PC-3 (cell line): ENCODE measurements at regions not wholly inside any gene's neighbourhood (a gene's known extent, or its start where the extent isn't known, plus 50 kb on each side); places are given as distances from the start of the nearest gene placed in this dataset.

Experiments used
- ATAC-seq: fragments of 200-7000 bp; cut with Tn5 transposase; 2 replicates; pipeline ENCODE4 v1.9.1; 2020; ENCODE audit warnings: mild to moderate bottlenecking, moderate library complexity
- BruUV-seq: library from RNA; stranded (reverse); fragments of 400-500 nt; replicated peaks from 2 replicates; lab custom pipeline; 2021; lab: Mats Ljungman, UMichigan
- CTCF ChIA-PET: fragments of 300-600 bp; sonication (Branson Sonifier 250); formaldehyde crosslinking; loops from one replicate; lab custom pipeline; 2022; ENCODE audit warnings: antibody characterized with exemption; lab: Charles Lee
- POLR2A ChIA-PET: fragments of 300-600 bp; sonication (Branson Sonifier 250); formaldehyde crosslinking; loops from one replicate; lab custom pipeline; 2022; ENCODE audit warnings: antibody characterized with exemption; ENCODE audit not compliant: unreplicated experiment; lab: Charles Lee
- DNase-seq: peaks from one replicate; pipeline ENCODE4 v3.0.0-alpha.2; 2015
- H2AFZ ChIP-seq: fragments of 300-600 bp; sonication (generic); 2 replicates; pipeline ENCODE4 v1.6.0; 2016; ENCODE audit warnings: antibody characterized with exemption, low read length
- H3F3A ChIP-seq: fragments of 300-600 bp; sonication (generic); one replicate; pipeline ENCODE4 v1.6.0; 2017; ENCODE audit warnings: antibody characterized with exemption, low read length, control low read depth, mild to moderate bottlenecking; ENCODE audit not compliant: unreplicated experiment
- H3K27ac ChIP-seq: fragments of 300-600 bp; sonication (generic); 2 replicates; pipeline ENCODE4 v1.5.1; 2016; ENCODE audit warnings: mild to moderate bottlenecking, low read length
- H3K27me3 ChIP-seq: fragments of 300-600 bp; sonication (generic); 2 replicates; pipeline ENCODE4 v1.6.1; 2016; ENCODE audit warnings: low read length, mixed read lengths
- H3K36me3 ChIP-seq: fragments of 300-600 bp; sonication (generic); 2 replicates; pipeline ENCODE4 v1.6.1; 2016; ENCODE audit warnings: low read depth, mixed run types, low read length, mixed read lengths
- H3K4me1 ChIP-seq: fragments of 300-600 bp; sonication (generic); 2 replicates; pipeline ENCODE4 v1.5.1; 2016; ENCODE audit warnings: low read length; ENCODE audit not compliant: insufficient read depth
- H3K4me2 ChIP-seq: fragments of 300-600 bp; sonication (generic); 2 replicates; pipeline ENCODE4 v1.6.0; 2016; ENCODE audit warnings: low read length
- H3K4me3 ChIP-seq: fragments of 300-600 bp; sonication (generic); 2 replicates; pipeline ENCODE4 v1.5.1; 2016; ENCODE audit warnings: mild to moderate bottlenecking, low read length, mixed read lengths
- H3K79me2 ChIP-seq: fragments of 300-600 bp; sonication (generic); 2 replicates; pipeline ENCODE4 v1.6.1; 2017; ENCODE audit warnings: low read length, mixed read lengths
- H3K9ac ChIP-seq: fragments of 300-600 bp; sonication (generic); 2 replicates; pipeline ENCODE4 v1.6.0; 2016; ENCODE audit warnings: mild to moderate bottlenecking, low read length
- H3K9me2 ChIP-seq: fragments of 300-600 bp; sonication (generic); replicated peaks from 2 replicates; pipeline ENCODE4 v1.6.1; 2016; ENCODE audit warnings: mixed run types, low read length, mixed read lengths
- H3K9me3 ChIP-seq: fragments of 300-600 bp; sonication (generic); 2 replicates; pipeline ENCODE4 v1.6.1; 2016; ENCODE audit warnings: low read length, mixed read lengths
- H4K20me1 ChIP-seq: fragments of 300-600 bp; sonication (generic); 2 replicates; pipeline ENCODE4 v1.6.1; 2016; ENCODE audit warnings: low read length, mixed read lengths
- CTCF ChIP-seq: fragments of 300-600 bp; sonication (generic); conservative IDR thresholded peaks from 2 replicates; pipeline ENCODE4 v1.5.1; 2017; ENCODE audit warnings: antibody characterized with exemption, low read depth, mild to moderate bottlenecking, low read length
- EZH2 ChIP-seq: fragments of 300-600 bp; sonication (generic); IDR thresholded peaks from one replicate; pipeline ENCODE4 v1.6.1; 2017; ENCODE audit warnings: antibody characterized with exemption, mild to moderate bottlenecking, low read length; ENCODE audit not compliant: unreplicated experiment
- EZH2phosphoT487 ChIP-seq: fragments of 300-600 bp; sonication (generic); IDR thresholded peaks from 2 replicates; pipeline ENCODE4 v1.6.1; 2018; ENCODE audit warnings: mild to moderate bottlenecking, antibody characterized with exemption, low read length, borderline replicate concordance
- intact Hi-C: fragments of 100-400 bp; cut with micrococcal nuclease; formaldehyde crosslinking; loops from 2 replicates; pipeline ENCODE4 v1.9.0; 2023

DNA sequence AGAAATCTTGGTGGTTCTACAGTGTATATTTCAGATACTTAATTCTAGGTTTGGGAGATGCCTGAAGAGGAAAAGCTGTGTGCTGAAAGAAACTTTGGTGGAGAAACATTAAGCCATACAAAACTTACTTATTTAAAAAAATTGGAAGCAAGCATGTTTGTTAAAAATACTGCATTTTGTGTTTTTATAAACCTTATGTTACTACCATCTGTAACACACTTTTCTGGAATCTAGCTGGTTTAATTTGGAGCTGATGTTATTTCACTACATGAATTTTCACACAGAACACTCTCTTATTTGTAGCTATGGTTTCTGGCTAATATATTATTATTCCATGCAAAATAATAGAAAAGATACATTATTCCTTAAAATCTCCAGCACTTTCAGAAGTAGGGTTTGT, 710.7 kb downstream of the ADGRL2 start:
- Histone ChIP-seq H3K79me2 (no peaks in the 10 kb centered on the region), H3K27me3 (no peaks in the 10 kb centered on the region), H3K4me1 (no peaks in the 10 kb centered on the region), H3K4me2 (no peak overlapping the region), H3K27ac (no peak overlapping the region), H2AFZ (no peak overlapping the region), H3K9ac (no peak overlapping the region), H3K9me3 (no peaks in the 10 kb centered on the region), H3K36me3 (no peaks in the 10 kb centered on the region), H4K20me1 (no peaks in the 10 kb centered on the region), H3F3A (no peaks in the 10 kb centered on the region), H3K9me2 (no peaks in the 10 kb centered on the region), H3K4me3 (no peak overlapping the region)
- POLR2A ChIA-PET = no interaction called here
- no TSS peak for BruUV-seq
- CTCF ChIA-PET = no interaction called here
- intact Hi-C loops = no loop called here
- ATAC-seq = no peak
- no peak for DNase-seq
- TF ChIP-seq EZH2phosphoT487 = no peak
- TF ChIP-seq EZH2 = no peak
- no peak for TF ChIP-seq CTCF

- H2AFZ ChIP-seq = no peak overlapping the region
- no peak overlapping the region for H3K4me3 ChIP-seq
- no peaks in the 10 kb centered on the region for H3F3A ChIP-seq
- no peak for TF ChIP-seq CTCF
- no peak for TF ChIP-seq EZH2phosphoT487
- no peak for TF ChIP-seq EZH2
- POLR2A ChIA-PET = no interaction called here
- no peaks in the 10 kb centered on the region for H3K79me2 ChIP-seq
- H3K9ac ChIP-seq = no peak overlapping the region
- ATAC-seq = no peak
- H3K27me3 ChIP-seq = no peaks in the 10 kb centered on the region
- no peaks in the 10 kb centered on the region for H3K36me3 ChIP-seq
- no peak for DNase-seq
- H3K9me3 ChIP-seq = no peaks in the 10 kb centered on the region
- no peaks in the 10 kb centered on the region for H3K9me2 ChIP-seq
- H3K4me1 ChIP-seq = no peaks in the 10 kb centered on the region
- H4K20me1 ChIP-seq = no peaks in the 10 kb centered on the region
- no peak overlapping the region for H3K4me2 ChIP-seq
- intact Hi-C loops = no loop called here
- no peak overlapping the region for H3K27ac ChIP-seq
- CTCF ChIA-PET = no interaction called here
- BruUV-seq = no TSS peak
Measured at GRCh38 chr1:82510431-82510830, 709.7 kb downstream of the ADGRL2 start.

DNA sequence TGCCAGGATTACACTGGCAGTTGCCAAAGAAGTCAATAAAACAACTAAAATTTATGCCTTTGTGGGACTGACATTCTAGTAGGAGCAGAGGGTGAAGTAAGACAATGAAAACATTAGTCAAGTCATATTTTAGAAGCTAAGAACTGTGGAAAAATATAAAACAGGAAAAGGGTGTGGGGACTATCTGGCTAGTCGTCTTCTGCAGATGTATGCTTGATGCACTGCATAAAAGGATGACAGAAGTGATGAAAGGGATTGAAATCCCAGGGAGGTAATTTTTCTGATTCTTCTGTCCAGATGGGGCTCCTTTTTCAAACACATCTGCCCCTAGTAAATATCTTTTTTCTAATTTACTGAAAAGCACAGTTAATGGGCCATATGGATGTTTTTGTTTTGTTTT, 706.3 kb downstream of the ADGRL2 start:
- no peak overlapping the region for H3K4me2 ChIP-seq
- H3K27ac ChIP-seq = no peak overlapping the region
- CTCF ChIA-PET = no interaction called here
- BruUV-seq = no TSS peak
- H2AFZ ChIP-seq = no peak overlapping the region
- H3K4me3 ChIP-seq = no peak overlapping the region
- H3K4me1 ChIP-seq = no peaks in the 10 kb centered on the region
- H4K20me1 ChIP-seq = no peaks in the 10 kb centered on the region
- H3F3A ChIP-seq = no peaks in the 10 kb centered on the region
- H3K27me3 ChIP-seq = no peaks in the 10 kb centered on the region
- POLR2A ChIA-PET = no interaction called here
- ATAC-seq (no peak), DNase-seq (no peak)
- no peaks in the 10 kb centered on the region for H3K79me2 ChIP-seq
- no peaks in the 10 kb centered on the region for H3K9me3 ChIP-seq
- intact Hi-C loops = no loop called here
- no peak overlapping the region for H3K9ac ChIP-seq
- no peaks in the 10 kb centered on the region for H3K36me3 ChIP-seq
- TF ChIP-seq CTCF (no peak), EZH2 (no peak), EZH2phosphoT487 (no peak)
- H3K9me2 ChIP-seq = no peaks in the 10 kb centered on the region
